GM12878 (cell line): ENCODE measurements at regions not wholly inside any gene's neighbourhood (a gene's known extent, or its start where the extent isn't known, plus 50 kb on each side); places are given as distances from the start of the nearest gene placed in this dataset.

Experiments
- ATAC-seq: fragments of 200-7000 bp; cut with Tn5 transposase; 3 replicates; pipeline ENCODE4 v1.9.1; 2020; ENCODE audit warnings: mild to moderate bottlenecking, moderate library complexity
- BruUV-seq: library from RNA; stranded (reverse); fragments of 400-500 nt; replicated peaks from 2 replicates; lab custom pipeline; 2021; lab: Mats Ljungman, UMichigan
- CTCF ChIA-PET: fragments of 300-600 bp; sonication (Branson Sonifier 250); formaldehyde crosslinking; extraction: SDS; loops from one replicate; lab custom pipeline; 2021; ENCODE audit warnings: inconsistent platforms; lab: Yijun Ruan, JAX
- POLR2A ChIA-PET: fragments of 350-600 bp; formaldehyde crosslinking; extraction: SDS; loops from one replicate; lab custom pipeline; 2021; ENCODE audit warnings: inconsistent platforms; lab: Charles Lee
- RAD21 ChIA-PET: fragments of 300-600 bp; sonication (Branson Sonifier 250); formaldehyde crosslinking; loops from one replicate; lab custom pipeline; 2023; ENCODE audit warnings: antibody characterized with exemption; ENCODE audit not compliant: unreplicated experiment; lab: Charles Lee
- SMC1A ChIA-PET: fragments of 300-600 bp; sonication (Branson Sonifier 250); formaldehyde crosslinking; loops from one replicate; lab custom pipeline; 2023; ENCODE audit not compliant: unreplicated experiment, uncharacterized antibody; lab: Charles Lee
- DNase-seq: peaks from one replicate; pipeline ENCODE4 v3.0.0-alpha.2; 2011; ENCODE audit warnings: low read depth, low spot score
- FAIRE-seq: peaks from 3 replicates; lab custom pipeline; 2011; peaks lifted over from hg19 to GRCh38; lab: Jason Lieb, UNC
- H2AFZ ChIP-seq: 2 replicates; pipeline ENCODE4 v1.6.0; 2011; ENCODE audit warnings: low read depth, low read length, control low read depth; ENCODE audit not compliant: control insufficient read depth
- H3K27ac ChIP-seq: 2 replicates; pipeline ENCODE4 v1.5.1; 2011; ENCODE audit warnings: control low read depth; ENCODE audit not compliant: control insufficient read depth, insufficient read depth
- H3K27me3 ChIP-seq, 2 experiments: replicated peaks in 1 of 2; 2 replicates each; pipeline versions ENCODE4 v1.6.0 to v1.6.1; 2011; ENCODE audit warnings: low read length in 1 of 2; ENCODE audit not compliant: control insufficient read depth in 2 of 2, insufficient read depth in 2 of 2
- H3K36me3 ChIP-seq, 2 experiments: 2 replicates each; pipeline ENCODE4 v1.5.1; 2011; ENCODE audit warnings: low read length in 1 of 2; ENCODE audit not compliant: control insufficient read depth in 2 of 2, insufficient read depth in 2 of 2
- H3K4me1 ChIP-seq: 2 replicates; pipeline ENCODE4 v1.6.1; 2011; ENCODE audit warnings: mild to moderate bottlenecking, low read length, moderate library complexity, mixed read lengths; ENCODE audit not compliant: control insufficient read depth, insufficient read depth
- H3K4me2 ChIP-seq: 2 replicates; pipeline ENCODE4 v1.6.0; 2011; ENCODE audit warnings: control low read depth; ENCODE audit not compliant: control insufficient read depth, insufficient read depth
- H3K4me3 ChIP-seq: fragments of 200-600 bp; sonication (generic); 2 replicates; pipeline ENCODE4 v1.5.1; 2016
- H3K79me2 ChIP-seq: 2 replicates; pipeline ENCODE4 v1.6.0; 2011; ENCODE audit warnings: low read length; ENCODE audit not compliant: control insufficient read depth, insufficient read depth
- H3K9ac ChIP-seq: 2 replicates; pipeline ENCODE4 v1.8.0; 2011; ENCODE audit warnings: low read length, control low read depth, mixed read lengths; ENCODE audit not compliant: control insufficient read depth, insufficient read depth
- H3K9me3 ChIP-seq: replicated peaks from 3 replicates; pipeline ENCODE4 v1.5.1; 2011; ENCODE audit warnings: mild to moderate bottlenecking, low read length; ENCODE audit not compliant: control insufficient read depth, insufficient read depth
- H4K20me1 ChIP-seq: 2 replicates; pipeline ENCODE4 v1.6.0; 2011; ENCODE audit not compliant: control insufficient read depth, insufficient read depth
- DPF2 ChIP-seq: fragments of 450-650 bp; IDR thresholded peaks from 2 replicates; pipeline ENCODE4 v1.6.1; 2017; ENCODE audit warnings: mild to moderate bottlenecking
- ELK1 ChIP-seq: IDR thresholded peaks from 2 replicates; pipeline ENCODE4 v1.6.1; 2012; ENCODE audit warnings: low read depth, low read length, improper control_type of control experiment
- KLF5 ChIP-seq: fragments of 450-650 bp; IDR thresholded peaks from 2 replicates; pipeline ENCODE4 v1.6.1; 2014; ENCODE audit warnings: mild to moderate bottlenecking; ENCODE audit not compliant: partially characterized antibody
- NR2F1 ChIP-seq: fragments of 450-650 bp; conservative IDR thresholded peaks from 2 replicates; pipeline ENCODE4 v1.6.1; 2017; ENCODE audit warnings: mild to moderate bottlenecking
- POLR2AphosphoS2 ChIP-seq: IDR thresholded peaks from 2 replicates; pipeline ENCODE4 v1.6.1; 2011; ENCODE audit warnings: low read depth, mild to moderate bottlenecking, low read length, improper control_type of control experiment, moderate library complexity
- RELB ChIP-seq: fragments of 450-650 bp; IDR thresholded peaks from 2 replicates; pipeline ENCODE4 v1.6.1; 2017; ENCODE audit warnings: low read depth, mild to moderate bottlenecking, moderate library complexity
- SIX5 ChIP-seq: IDR thresholded peaks from 2 replicates; pipeline ENCODE4 v1.6.1; 2011; ENCODE audit warnings: mild to moderate bottlenecking, low read depth, low read length, moderate library complexity; ENCODE audit not compliant: severe bottlenecking
- in situ Hi-C: fragments of 300-500 bp; cut with MboI; formaldehyde crosslinking; loops from 9 replicates; pipeline ENCODE4 v1.14.3; 2018; ENCODE audit warnings: mixed read lengths
- intact Hi-C: fragments of 100-400 bp; cut with micrococcal nuclease; formaldehyde crosslinking; loops from one replicate; pipeline ENCODE4 v1.14.2; 2022; ENCODE audit not compliant: unreplicated experiment
- TF ChIP-seq, protein P1 (sequence below): fragments of 450-650 bp; IDR thresholded peaks from 2 replicates; pipeline ENCODE4 v1.6.1; 2014; ENCODE audit warnings: mild to moderate bottlenecking

DNA sequence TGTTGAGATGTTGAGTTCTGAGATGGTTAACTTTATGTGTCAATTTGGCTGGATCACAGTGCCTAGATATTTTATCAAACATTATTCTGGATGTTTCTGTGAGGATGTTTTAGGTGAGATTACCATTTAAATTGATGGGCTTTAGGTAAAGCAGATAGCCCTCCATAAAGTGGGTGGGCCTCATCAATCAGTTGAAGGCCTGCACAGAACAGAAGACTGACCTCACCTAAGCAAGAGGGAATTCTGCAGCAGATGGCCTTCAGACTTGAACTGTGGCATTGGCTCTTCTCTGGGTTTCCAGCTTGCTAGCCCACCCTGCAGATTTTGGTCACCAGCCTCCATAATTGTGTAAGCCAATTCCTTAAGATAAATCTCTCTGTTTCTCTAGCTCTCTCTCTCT is 260.4 kb upstream of the VEPH1 start:
- Histone ChIP-seq H3K4me2 (no peak overlapping the region), H3K4me3 (no peak overlapping the region), H3K79me2 (no peaks in the 10 kb centered on the region), H3K9ac (no peak overlapping the region), H3K27ac (no peak overlapping the region), H3K27me3 (no peaks in the 10 kb centered on the region), H3K36me3 (no peaks in the 10 kb centered on the region), H3K9me3 (no peaks in the 10 kb centered on the region), H3K4me1 (no peaks in the 10 kb centered on the region), H2AFZ (no peak overlapping the region), H4K20me1 (no peaks in the 10 kb centered on the region)
- RAD21 ChIA-PET = no interaction called here
- POLR2A ChIA-PET = no interaction called here
- no TSS peak for BruUV-seq
- TF ChIP-seq KLF5 (no peak), RELB (no peak), POLR2AphosphoS2 (no peak), NR2F1 (no peak), DPF2 (no peak), SIX5 (no peak), ELK1 (no peak)
- TF ChIP-seq, protein P1, sequence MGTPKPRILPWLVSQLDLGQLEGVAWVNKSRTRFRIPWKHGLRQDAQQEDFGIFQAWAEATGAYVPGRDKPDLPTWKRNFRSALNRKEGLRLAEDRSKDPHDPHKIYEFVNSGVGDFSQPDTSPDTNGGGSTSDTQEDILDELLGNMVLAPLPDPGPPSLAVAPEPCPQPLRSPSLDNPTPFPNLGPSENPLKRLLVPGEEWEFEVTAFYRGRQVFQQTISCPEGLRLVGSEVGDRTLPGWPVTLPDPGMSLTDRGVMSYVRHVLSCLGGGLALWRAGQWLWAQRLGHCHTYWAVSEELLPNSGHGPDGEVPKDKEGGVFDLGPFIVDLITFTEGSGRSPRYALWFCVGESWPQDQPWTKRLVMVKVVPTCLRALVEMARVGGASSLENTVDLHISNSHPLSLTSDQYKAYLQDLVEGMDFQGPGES = no peak
- FAIRE-seq = no peak
- CTCF ChIA-PET = interaction anchor here (1.1 kb wide), 1 partner anchor 191 kb away, joined by 3 read pairs; no protein-coding TSS in a partner anchor
- in situ Hi-C loops (no loop called here), intact Hi-C loops (no loop called here)
- SMC1A ChIA-PET = no interaction called here
- DNase-seq = no peak
- no peak for ATAC-seq
